ENCODE measurements at regions not wholly inside any gene's neighbourhood (a gene's known extent, or its start where the extent isn't known, plus 50 kb on each side); places are given as distances from the start of the nearest gene placed in this dataset.

- H4K20me1 ChIP-seq (replicated peaks; ENCODE audit: control insufficient read depth, insufficient read depth, low read length): no peaks in the 10 kb centered on the region
- ATAC-seq: no peak
- no peak for FAIRE-seq
- DNase-seq (ENCODE audit: extremely low read depth in 1 of 4, low spot score in 3 of 4): no peak
- no peak overlapping the region for H3K27ac ChIP-seq (ENCODE audit: extremely low read depth, low read depth, low read length)
- no peaks in the 10 kb centered on the region for H3K27me3 ChIP-seq (ENCODE audit: control insufficient read depth in 2 of 2, insufficient read depth in 2 of 2, low read length in 2 of 2)
- no peak overlapping the region for H2AFZ ChIP-seq (ENCODE audit: low read depth, low read length)
- 0% methylated on average over 3 of the region's 3 CpGs for WGBS (ENCODE audit: insufficient coverage, low coverage, missing lambda C conversion rate)
- no peaks in the 10 kb centered on the region for H3K9me1 ChIP-seq (ENCODE audit: control insufficient read depth, insufficient read depth, low read length)
- intact Hi-C loops (cut with micrococcal nuclease) (no loop called here), in situ Hi-C loops (cut with MboI) (no loop called here)
- BruUV-seq (replicated peaks): no TSS peak
- H3K4me2 ChIP-seq (ENCODE audit: insufficient read depth, low read length): no peak overlapping the region
- no peaks in the 10 kb centered on the region for H3K79me2 ChIP-seq (ENCODE audit: control insufficient read depth, insufficient read depth, low read length)
- no peaks in the 10 kb centered on the region for H3K4me1 ChIP-seq (replicated peaks in 1 of 2; ENCODE audit: control insufficient read depth in 2 of 2, insufficient read depth in 2 of 2, low read length in 2 of 2)
- no peaks in the 10 kb centered on the region for H3K9me3 ChIP-seq (replicated peaks; ENCODE audit: control insufficient read depth, insufficient read depth, low read depth, low read length)
- ChIA-PET POLR2A (no interaction called here), CTCF (ENCODE audit: low intra/inter-chr PET ratio) (no interaction called here)
- no peaks in the 10 kb centered on the region for H3K36me3 ChIP-seq (ENCODE audit: control insufficient read depth, insufficient read depth, low read length)
- H3K9ac ChIP-seq (ENCODE audit: insufficient read depth in 1 of 2, low read depth in 2 of 2, low read length in 2 of 2): no peak overlapping the region
- no peak overlapping the region for H3K4me3 ChIP-seq
- TF ChIP-seq POLR2A (conservative IDR thresholded peaks at IDR 0.05) (no peak), NCOA6 (IDR thresholded peaks at IDR 0.05) (no peak), ZBTB26 (CRISPR knock-in tag; IDR thresholded peaks at IDR 0.05) (no peak), EP400 (IDR thresholded peaks at IDR 0.05) (no peak), PTTG1 (tag; IDR thresholded peaks at IDR 0.05; ENCODE audit: low read depth) (no peak), SFPQ (IDR thresholded peaks at IDR 0.05; ENCODE audit: low read depth, low read length) (no peak), RBM22 (IDR thresholded peaks at IDR 0.05; ENCODE audit: low read depth, low read length, poor library complexity, severe bottlenecking) (no peak), ZBTB12 (CRISPR knock-in tag; IDR thresholded peaks at IDR 0.05) (no peak), GTF2E2 (tag; IDR thresholded peaks at IDR 0.05) (no peak), DEAF1 (CRISPR knock-in tag; IDR thresholded peaks at IDR 0.05) (no peak), ZNF655 (CRISPR knock-in tag; IDR thresholded peaks at IDR 0.05) (no peak), KHSRP (IDR thresholded peaks at IDR 0.05) (no peak), NR2C1 (IDR thresholded peaks at IDR 0.05) (no peak), NR2C1 (tag; IDR thresholded peaks at IDR 0.05) (no peak), ZNF263 (CRISPR knock-in tag; IDR thresholded peaks at IDR 0.05; ENCODE audit: borderline replicate concordance) (no peak), MXD1 (CRISPR knock-in tag; IDR thresholded peaks at IDR 0.05; ENCODE audit: borderline replicate concordance, poor library complexity, severe bottlenecking) (no peak)
Observed at GRCh38 chrX:20989361-20989760, 384.9 kb upstream of the CNKSR2 start.

All from K562 (cell line).